ENCODE measurements at regions not wholly inside any gene's neighbourhood (a gene's known extent, or its start where the extent isn't known, plus 50 kb on each side); places are given as distances from the start of the nearest gene placed in this dataset.

GRCh38 chr18:8538935-8539334, 70.3 kb upstream of the RAB12 start:
- no peak for DNase-seq

DNA sequence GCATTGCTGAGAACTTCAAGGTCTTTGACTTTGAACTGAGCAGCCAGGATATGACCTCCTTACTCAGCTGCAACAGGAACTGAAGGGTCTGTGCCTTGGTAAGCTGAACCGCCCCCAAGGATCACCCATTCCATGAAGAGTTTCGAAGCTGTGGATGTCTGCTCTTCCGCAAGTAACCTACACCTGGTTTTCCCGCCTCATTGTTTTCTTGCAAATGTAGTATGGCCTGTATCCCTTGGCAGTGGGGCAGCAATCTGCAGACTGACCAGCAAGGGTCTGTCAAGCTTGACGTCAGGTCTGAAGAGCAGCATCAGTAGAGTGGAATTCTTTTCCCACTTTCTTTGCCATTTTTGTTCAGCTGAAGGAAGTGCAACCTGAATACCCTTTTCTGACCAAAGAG, 62.6 kb upstream of the RAB12 start:
- no peak for DNase-seq

DNA sequence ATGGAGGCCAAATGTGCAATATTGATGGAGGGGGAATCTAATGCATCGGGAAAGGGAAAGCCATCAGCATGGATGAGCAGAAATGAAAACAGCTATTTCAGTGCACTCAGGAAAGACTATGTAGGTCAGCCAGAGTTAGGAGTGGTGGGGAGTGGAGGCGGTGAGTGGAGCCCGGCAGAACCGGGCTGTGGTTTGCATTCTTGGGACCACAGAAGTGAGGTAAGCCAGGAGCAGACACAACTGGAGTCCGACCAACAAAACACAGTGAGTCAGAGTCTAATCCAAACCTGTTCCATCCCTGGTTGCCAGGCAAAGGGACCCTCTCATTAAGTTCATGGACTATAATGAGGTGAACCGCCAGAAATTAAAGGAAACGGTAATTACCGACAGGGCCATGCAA, 61.1 kb upstream of the RAB12 start:
- DNase-seq = no peak

DNA sequence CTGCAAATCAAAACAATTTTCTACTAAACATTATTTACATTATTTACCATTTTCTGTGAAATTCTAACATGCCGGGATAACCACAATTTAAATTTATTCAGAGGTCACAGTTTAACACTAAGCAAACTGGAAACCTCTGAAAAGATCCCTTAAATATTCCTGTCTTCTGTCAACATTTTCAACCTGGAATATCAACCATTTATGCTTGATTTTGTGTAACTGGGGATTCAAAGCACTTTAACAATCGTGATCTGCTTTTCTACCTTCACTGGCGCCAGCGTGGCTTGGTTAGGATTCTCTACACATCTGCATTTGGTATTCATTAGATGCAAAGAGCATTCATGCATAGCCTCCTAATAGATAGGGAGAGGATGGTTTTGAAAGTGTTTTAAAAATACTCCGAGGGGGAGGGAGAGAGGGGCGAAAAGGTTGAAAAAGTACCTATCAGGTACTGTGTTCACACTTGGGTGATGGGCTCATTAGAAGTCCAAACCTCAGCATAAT, 59.9 kb upstream of the RAB12 start:
- no peak for DNase-seq

- no peak for DNase-seq
Observed at GRCh38 chr18:8552151-8552550, 57.1 kb upstream of the RAB12 start.

DNA sequence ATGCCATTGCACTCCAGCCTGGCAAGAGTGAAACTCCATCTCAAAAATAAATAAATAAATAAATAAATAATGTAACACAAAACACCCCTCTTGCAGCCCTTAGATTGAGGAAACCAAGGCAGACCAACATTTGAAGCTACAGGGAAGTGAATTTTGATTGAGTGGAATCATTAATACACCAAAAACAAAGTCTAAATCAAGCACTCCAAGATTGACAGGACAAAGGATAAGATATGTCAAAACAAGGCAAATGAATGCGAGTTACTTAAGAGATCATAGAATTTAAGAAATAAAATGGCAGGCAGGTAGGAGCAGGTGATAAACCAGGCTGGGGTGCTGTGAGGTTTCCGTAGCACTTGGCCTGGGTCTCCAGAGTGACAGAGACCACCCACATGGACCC, 54.9 kb upstream of the RAB12 start:
- no peak for DNase-seq

DNA sequence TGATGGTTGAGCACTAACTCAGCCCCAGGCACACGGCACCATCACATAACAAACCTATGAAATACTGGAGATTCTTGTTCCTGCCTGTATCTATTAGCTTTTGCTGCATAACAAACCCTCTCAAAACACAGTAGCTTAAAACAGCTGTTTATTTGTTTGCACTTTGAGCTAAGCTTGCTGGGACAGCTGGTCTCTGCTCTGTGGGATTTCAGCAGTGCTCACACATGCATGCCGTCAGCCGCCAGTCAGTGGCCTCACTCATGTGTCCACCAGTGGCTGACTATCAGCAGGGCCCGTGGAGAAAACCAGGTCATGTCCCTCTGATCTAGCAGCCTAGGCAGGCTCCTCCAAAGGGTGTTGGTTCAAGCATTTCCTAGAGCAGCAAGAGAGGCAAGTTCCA, 52.8 kb upstream of the RAB12 start:
- no peak for DNase-seq

Data from SHP77 (cell line).